Stimulated activated CD8-positive, alpha-beta memory T cell treated with anti-CD3 and anti-CD28 coated beads, Interleukin-15, amount 100 ng/mL, for 1 hour (primary cell): ENCODE measurements at regions not wholly inside any gene's neighbourhood (a gene's known extent, or its start where the extent isn't known, plus 50 kb on each side); places are given as distances from the start of the nearest gene placed in this dataset.

Experiments
- DNase-seq: peaks from one replicate; pipeline ENCODE4 v3.0.0-alpha.2; 2020; ENCODE audit warnings: low read depth

DNA sequence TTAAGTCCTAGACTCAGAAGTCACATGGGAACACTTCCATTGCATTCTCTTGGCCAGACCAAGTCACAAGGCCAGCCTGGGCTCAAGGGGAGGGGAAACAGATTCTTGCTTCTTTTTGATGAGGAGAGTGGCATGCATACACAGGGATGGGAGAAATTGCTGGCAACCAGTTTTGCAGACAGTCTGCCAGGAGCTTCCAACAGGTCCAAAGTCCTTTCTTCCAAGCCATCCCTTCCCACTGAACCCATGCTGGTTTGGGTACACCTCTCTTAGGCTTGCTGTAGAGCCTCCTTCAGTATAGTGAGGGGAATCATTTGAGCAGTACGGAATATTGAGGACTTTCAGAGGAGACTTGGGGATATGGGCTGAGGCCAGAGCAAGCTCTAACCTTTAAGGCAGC is 267.8 kb downstream of the BCOR start:
- no peak for DNase-seq

DNA sequence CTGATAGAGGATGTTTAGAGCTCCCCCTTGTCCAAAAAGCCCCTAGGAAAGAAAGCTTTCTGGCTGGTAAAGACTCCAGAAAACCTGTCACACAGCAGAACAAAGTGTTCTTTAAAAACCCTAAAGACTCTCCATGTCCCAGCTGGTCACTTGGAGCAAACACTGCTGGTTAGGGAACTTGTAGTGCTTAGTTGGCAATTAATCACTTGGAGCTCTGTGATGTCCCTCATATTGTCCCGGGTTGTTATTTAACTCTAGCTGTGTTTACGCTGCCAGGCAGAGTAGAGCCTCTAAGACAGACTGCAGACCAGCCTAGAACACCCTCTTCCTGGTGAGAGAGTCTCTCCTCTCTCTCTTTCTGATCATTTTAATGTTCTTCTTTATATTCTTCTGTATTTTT is 267.3 kb downstream of the BCOR start:
- no peak for DNase-seq

DNA sequence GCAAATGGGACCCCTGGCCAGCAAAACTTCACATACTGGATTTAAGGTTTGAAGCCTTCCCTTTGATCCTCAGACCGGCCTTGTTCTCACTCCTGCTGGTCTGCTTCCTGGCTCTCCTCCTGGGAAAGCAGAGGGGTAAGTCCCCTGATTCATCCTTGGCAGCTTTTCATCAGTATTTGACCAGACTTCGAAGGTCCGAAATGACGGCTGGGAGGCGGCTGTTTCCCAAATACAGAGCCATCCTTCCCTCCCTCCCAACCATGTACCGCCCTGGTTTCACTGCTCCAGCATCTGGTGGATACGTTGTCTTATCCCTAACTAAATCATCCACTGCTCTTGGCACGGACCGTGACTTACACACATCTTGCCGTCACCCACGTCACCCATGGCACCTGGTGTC is 265.5 kb downstream of the BCOR start:
- DNase-seq, result no peak

DNA sequence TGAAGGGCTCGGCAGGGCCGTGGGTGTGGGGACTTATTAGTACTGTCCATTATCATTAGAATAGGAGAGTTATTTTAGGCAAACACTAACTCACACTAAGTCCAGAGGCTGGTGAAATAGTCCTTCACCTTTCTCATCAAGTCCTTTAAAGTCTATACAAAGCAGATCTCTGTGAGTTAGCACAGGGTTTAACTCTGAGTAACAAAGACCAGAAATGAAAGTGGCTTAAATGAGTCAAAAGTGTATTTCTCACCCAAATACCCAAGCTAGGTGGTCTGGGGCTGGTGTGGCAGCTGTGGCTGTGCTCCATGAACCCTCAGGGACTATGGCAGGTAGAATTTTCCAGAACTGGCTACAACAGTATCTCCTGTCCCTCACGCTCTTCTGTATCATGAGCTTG is 263.2 kb downstream of the BCOR start:
- DNase-seq, result no peak

DNA sequence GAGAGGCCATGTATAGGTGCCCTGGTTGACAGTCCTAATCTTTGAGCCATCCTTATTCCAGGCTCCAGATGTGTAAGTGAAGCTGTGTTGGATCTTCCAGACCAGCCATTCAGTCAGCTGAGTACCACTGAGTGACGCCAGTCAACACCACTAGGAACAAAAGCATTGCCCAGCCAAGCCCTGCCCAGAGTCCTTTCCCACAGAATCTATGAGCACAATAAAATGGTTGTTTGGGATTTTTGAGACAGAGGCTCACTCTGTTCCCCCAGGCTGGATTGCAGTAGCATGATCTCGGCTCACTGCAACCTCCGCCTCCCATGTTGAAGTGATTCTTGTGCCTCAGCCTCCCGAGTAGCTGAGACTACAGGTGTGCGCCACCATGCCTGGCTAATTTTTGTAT is 262.5 kb downstream of the BCOR start:
- DNase-seq, result no peak

DNA sequence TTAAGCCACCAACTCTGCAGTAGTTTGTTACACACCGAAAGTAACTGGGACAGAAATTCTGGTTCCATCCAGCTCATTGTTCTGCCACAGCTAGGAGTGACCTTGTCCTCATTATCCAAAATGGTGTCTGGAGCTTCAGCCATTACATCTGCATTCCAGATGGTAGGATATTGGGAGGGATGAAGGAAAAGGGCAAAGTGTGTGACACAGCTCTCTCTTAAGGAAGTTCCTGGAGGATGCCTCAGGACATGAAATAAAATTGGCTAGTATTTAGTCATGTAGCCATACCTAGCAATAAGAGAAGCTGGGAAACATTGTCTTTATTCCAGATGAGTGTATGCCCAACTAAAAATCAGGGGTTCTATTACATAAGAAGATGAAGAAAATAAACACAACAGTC is 262.0 kb downstream of the BCOR start:
- DNase-seq, result no peak

DNA sequence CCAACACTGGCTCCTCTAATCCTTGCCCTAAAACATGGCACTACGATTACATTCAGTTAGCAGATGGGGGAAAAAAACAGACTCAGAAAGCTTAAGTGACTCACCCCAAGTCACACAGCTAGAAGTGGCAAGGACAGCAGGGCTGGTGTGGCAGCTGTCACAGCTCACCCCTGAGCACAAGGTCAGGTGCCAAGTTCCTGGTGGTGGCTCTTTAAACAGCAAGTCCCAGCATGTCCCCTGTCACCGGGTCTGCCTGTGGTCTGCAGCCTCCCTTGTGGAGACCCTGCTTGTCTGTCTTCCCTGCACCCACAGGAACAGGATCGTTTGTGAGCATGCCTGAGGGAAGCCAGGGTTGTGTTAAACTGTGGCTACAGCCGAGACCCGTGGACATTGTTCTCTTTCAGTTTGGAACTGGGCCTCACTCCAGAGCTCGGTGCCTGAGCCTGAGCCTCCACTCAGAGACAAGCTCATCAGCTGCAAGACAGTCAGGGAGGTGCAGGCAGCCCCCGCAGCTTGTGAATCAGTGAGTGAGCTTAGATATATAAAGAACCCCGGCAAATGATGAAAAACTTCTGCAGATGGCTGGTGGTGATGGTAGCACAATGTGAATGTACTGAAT is 260.8 kb downstream of the BCOR start:
- no peak for DNase-seq

DNA sequence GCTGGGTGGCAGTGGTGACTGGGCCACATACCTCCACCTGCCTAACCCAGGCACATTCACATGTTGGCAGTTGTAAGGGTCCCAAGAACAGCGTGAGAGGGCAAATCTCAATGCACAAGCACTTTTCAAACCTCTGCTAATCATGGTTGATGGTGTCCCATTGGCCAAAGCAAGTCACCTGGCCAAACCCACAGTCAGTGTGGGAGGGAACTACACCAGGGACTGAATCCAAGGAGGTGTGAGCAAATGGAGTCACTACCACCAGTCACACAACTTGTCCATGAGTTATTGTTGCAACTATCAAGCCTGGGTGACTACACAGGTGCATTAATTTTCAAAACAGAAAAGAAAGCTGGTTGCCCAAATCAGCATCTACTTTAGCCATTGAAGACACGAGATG is 260.1 kb downstream of the BCOR start:
- DNase-seq, result no peak

DNA sequence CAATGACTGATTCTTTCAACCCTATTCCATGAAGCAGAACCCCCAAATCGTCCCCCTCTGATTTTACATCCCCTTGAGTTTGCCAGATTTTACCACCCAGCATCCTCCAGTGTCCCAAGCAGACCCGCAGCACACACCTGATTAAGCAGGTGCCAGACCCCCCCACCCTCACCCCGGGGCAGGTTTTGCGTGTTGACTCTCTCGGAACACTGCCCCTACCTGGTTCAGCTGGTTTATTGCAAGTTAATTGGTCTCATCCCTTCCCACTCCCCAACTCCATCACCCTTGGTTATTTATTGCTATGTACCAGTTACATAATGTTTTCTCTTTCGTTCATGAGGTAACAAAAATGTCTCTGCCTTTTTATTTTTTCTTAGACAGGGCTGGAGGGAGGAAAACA is 258.4 kb downstream of the BCOR start:
- DNase-seq, result no peak

DNA sequence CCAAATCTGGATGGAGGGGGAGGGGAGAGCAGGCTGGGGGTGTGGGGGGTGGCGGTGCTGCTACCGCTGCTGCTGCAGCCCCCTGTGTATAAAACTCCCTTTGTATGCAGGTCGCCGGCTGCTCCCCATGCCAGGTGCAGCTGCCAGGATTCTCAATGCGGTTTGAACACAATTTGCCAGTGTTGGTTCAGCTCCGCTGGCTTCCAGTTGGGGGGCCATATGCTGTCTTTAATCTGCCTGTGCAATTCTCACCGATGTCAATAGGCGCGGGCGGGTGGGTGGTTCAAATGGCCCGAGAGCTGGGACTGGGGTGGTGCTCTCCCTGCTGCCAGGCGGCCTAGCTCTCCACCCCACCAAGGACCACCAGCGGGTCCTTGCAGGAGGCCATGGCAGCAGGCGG is 257.6 kb downstream of the BCOR start:
- DNase-seq, result no peak

DNA sequence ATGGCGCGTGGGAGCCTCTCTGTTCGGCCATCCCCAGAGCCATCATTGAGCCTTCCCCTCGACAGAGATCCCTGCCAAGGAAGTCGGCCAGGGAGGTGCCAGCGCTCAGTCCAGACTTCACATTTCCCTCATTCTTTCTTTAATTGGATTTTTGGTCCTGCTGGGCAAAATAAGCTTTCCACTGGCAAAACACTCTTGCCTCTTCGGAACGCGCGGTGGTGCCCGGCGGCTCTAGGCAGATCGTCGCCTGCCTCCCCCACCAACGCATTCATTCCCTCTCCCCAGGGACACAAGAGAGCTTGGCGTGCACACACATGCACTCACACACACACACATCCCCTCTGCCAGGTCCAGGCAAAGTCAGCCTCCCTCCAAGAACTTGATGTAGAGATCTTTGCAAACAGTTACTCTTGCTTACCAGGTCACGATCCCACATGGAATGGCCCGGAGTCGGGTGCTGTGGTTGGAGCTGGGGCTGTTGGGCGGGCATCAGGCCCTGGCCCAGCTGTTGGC is 257.1 kb downstream of the BCOR start:
- DNase-seq, result no peak

DNA sequence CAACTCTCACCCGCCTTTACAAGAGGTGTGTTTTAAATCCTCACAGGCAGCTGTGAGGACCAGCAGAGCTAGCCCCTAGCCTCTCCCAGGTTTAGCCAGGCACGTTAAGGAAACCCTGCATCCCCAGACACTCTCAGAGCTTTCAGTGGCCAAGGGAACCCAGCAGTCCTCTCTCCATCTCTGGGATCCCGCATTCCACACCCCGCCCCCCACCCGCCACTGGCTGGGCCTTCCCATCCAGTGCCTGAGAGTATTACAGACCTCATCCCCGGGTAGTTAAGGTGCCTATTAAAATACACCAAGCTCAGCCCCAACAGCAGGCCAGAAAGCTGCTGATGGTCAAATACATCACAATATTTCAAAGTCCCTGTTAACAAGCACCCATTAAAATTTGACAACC is 256.2 kb downstream of the BCOR start:
- DNase-seq, result no peak

DNA sequence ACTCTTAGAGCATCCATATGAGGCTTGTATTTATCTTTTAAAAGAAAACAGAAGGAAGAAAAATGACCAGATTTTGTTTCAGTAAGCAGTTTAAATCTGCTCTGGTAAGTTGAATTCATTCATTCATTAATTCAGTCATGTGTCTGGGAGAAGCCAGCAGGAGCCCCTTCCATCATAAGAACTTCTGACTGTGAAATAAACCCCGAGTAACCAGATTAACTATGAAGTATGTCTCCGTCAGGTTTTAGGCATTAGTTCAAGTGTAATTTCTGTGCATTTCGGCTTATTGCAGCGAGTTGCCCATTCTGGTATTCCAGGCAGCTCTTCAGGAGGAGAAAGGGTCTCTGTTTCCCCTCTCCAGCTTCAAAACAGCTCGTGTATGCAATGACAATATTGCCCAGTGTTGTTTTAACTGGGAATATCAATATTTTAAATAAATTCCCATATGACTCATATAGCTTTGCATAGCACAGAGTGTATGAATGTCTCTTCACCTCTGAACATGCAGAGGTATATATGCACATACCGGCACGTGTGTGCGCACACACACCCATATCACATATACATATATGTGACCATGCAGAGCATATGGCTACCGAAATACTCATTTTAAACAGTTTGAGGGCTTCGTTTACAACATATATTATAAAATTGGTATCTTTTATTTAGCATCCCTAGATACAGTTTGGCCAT is 255.3 kb downstream of the BCOR start:
- DNase-seq, result no peak

DNA sequence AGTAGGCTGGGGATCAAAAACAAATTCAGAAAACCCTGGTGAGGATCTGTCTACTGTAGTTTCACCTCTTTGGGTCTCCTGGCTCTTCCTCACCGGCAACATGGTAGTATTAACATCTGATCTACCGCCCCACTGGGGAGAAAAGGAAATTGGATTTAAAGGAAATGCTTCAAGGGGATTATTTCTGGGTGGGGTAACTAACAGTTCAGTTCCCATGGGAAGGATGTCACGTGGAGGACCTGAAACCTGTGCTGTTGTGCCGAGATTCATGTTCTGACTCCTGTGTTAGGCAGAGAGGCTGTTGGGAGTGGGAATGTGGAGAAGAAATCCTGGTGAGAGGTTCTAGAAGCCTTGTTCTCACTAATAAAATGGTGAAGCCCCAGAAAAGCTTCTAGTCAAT is 254.4 kb downstream of the BCOR start:
- no peak for DNase-seq

DNA sequence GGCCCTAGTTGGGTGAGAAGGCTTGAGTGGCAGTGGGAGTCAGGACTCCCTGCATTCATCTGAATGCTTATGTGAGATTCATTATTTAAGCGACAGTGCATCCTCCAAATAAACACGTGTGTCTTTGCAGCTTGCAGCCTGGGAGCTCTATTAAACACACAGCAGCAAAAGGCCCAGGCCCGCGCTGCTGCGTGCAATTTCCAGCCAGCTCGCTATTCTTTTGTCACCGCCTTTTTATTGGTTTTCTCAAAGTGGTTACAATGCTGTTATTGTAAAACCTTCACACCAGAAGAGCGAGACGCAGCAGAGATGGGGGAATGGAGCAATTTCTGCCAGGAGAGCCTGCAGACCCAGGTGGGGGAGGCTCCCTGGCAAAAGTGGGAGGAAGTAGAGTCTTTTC is 252.5 kb downstream of the BCOR start:
- no peak for DNase-seq

DNA sequence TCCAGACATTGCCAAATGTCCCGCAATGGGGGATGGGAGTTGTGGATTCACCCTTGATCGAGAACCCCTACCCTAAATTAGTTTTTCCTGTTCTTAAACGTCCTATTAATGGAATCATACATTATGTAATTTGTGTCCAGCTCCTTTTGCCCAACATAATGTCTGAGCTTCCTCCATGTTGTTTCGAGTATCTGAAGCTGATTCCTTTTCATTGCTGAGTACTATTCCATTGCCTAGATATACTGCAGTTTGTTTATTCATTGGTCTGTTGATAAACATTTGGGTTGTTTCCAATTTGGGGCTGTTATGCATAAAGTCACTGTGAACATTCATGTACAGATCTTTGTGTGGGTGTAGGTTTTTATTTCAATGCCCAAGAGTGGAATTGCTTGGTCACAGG is 251.3 kb downstream of the BCOR start:
- no peak for DNase-seq

DNA sequence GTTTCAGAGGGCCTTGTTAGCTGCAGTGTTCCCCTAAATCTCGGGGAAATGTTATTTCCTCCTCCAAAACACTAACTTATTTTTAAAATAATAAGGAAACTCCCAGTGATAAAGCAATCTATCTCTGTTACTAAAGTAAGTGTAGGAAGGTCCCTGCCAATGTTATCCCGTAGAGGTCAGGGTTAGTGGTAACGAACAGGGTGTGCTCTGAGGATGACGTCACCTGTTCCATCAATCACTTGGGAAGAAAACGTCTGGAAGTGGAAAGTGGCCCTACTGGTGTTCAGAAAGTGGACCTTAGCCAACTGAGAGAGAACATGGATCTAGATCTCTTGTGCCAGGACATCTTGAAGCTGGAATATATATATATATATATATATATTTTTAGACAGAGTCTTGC is 249.5 kb downstream of the BCOR start:
- DNase-seq, result no peak

DNA sequence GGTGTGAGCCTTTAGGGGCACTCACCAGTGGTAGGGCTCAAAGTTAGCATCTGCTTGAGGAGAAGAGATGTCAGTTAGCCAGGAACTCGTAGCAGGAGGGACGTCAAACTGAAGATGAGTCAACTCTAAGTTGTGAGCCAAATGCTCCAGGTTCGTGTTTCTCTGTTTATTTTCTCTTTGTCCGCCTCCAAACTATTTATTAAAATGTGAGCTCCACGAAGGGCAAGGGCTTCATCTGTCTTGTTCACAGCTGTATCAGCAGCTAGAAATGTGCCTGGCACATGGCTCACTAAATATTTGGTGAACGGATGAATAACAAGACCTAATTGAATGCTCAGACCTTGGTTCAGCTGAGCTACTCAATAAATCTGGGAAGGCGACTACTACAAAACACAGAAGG is 248.9 kb downstream of the BCOR start:
- no peak for DNase-seq

DNA sequence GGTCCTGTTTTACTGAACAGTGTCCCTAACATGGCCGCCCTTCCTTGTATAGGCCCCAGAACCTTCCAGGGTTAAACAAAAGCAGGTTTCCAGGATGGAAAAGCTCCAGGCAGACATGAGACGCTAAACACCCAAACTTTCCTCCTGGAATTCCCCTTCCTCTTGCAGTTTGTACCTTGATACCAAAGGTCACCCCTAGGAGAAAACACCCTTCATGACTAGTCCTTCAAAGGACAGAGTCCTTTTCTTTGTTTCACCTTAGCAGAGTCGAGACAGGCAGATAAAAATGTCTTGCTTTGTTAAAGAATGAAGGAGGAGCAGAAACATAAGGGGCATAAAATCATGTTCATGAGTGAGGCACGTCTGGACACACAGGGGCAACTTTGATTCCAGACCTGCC is 247.5 kb downstream of the BCOR start:
- DNase-seq, result no peak

DNA sequence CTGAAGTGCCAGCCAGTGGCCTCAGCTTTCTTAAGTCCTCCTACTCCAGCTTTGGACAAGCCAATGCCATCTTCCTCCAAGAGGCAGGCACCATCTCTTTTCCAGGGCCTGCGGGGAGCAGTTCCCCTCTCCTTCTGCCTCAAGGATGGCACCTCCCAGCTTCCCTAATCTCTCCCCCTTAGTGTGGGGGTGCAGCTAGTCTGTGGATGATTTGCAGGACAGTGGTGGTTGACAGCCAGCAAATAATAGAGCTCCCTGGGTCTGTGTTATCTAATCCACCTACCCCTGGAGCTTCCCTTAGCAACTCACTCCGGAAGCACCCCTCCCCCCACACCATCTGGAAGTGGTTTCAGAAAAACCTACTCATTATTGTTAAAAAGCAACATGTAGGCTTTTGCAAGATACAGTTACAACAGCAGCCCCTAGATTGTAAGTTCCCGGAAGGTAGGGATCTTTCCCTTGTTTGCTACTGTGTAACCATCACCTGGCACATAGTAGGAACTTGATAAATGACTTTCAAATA is 247.1 kb downstream of the BCOR start:
- DNase-seq, result no peak

DNA sequence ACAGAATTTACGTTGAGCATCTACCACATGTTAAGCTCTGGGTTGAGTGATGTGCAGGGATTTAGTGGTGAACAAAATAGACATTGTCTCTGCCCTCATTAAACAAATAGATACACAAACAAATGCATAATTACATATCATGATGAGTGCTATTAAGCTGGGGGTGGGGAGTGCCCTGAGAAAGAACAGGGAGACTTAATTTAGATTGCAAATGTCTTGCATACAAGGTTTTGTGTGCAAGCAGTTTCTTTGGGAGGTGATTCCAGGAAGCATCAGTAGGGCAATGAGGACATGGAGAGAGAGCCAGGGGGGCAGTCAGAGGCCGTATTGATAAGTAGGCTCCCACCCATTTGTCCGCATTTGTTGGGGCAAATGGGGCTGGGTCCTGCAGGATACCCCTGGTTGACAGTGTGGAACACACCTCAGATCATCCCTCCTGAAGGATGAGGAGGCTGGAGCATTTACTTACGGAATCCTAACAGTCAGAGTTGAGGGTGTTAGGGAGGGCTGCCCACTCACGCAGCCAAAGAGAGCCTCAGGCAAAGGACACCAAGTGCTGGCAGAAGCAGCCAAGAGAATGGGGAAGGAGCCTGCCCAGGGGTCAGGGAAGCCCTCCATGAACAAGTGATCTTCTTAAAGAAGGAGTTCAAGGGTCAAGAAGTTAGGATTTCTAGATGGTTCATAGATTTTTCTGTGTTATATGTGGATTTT is 245.9 kb downstream of the BCOR start:
- DNase-seq, result no peak

DNA sequence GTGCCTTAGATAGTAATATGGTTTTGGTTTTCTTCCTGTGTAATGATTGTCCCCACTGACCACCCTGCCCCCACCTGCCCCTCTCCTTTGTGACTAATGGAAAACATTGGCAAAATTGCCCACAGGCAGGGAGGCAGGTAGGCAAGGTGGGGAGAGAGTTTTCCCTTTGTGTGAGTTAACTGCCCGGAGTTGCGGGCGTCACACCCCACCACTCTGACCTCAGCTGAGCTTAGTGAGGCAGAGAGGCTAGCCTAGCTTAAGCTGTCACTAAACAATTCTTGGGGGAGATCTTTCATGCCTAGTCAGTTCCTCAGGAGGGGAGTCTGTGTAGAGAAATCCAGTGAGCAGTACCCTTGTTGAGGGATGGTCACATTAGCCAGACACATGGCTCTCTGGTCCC is 245.3 kb downstream of the BCOR start:
- DNase-seq, result no peak

DNA sequence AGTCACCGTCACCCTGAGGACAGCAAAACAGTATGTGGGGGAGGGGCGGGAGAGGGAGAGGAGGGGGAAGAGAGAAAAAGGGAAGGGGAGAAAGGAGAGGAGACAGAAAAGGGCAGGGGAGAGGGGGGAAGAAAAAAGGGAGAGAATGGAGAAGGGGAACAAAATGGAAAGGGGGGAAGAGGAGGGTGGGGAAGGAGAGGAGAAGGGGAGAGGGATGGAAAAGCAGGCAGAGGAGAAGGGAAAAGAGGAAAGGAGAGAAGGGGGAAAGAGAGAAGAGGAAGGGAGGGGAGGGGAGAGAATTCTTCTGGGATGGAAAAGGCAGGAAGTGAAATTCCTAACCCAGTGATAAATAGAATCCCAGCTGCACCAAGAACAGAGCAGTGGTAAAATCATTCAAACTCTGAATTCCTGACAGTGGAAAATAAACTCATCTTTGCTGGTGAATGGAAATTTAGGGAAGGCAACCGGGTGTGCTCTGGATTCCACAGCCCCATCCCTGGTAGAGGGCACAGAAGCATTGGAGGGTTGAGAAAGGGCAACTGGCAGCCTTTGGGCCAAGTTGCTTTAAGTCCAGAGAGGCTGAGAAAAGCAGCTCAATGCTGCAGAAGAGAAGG is 244.2 kb downstream of the BCOR start:
- DNase-seq, result no peak
